GM19043 (cell line): ENCODE measurements at regions not wholly inside any gene's neighbourhood (a gene's known extent, or its start where the extent isn't known, plus 50 kb on each side); places are given as distances from the start of the nearest gene placed in this dataset.

Source experiments
- ATAC-seq: cut with Tn5 transposase; IDR thresholded peaks from one replicate; pipeline ENCODE4 v1.9.1; 2021; ENCODE audit warnings: low read depth; ENCODE audit not compliant: unreplicated experiment

GRCh38 chr2:144854596-144854995, 334.7 kb upstream of the ZEB2 start:
- ATAC-seq = no peak

- no peak for ATAC-seq
These were observed 329.7 kb upstream of the ZEB2 start for GRCh38 chr2:144849612-144850011.

- no peak for ATAC-seq
These were observed 328.5 kb upstream of the ZEB2 start for GRCh38 chr2:144848423-144848822.

GRCh38 chr2:144847347-144848080, 327.6 kb upstream of the ZEB2 start:
- no peak for ATAC-seq

DNA sequence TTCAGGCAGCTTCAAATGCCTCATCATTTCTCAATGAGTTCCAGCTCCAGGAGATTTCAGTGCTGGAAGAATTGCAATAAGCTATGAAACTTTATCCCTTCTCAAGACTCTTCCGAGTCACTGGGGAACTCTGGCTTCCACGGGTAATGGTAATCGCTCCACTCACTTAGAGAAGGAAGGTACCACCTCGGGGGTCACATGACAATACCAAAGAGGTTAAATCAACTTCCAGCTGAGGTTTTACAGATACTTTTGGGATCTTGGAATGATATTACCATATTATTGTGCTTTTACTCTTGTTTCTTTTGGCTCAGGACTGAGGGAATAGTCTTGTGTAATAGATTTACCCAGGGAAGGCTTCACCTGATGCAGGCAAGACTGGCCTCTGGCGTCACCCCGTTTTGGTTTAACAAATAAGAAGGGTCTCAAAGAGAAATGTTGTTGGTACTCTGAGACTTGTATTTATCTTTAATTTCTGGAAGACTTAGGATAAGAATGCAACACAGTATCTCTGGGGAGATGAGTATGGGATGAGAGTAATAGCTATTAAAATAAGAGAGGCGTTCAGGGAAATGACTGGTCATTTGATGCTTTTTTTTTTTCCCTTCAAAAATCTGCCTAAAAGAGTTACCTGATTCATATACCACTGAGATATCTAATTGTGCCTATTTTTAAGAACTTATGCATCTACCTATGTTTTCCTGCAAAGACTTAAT, 316.9 kb upstream of the ZEB2 start:
- ATAC-seq = no peak

DNA sequence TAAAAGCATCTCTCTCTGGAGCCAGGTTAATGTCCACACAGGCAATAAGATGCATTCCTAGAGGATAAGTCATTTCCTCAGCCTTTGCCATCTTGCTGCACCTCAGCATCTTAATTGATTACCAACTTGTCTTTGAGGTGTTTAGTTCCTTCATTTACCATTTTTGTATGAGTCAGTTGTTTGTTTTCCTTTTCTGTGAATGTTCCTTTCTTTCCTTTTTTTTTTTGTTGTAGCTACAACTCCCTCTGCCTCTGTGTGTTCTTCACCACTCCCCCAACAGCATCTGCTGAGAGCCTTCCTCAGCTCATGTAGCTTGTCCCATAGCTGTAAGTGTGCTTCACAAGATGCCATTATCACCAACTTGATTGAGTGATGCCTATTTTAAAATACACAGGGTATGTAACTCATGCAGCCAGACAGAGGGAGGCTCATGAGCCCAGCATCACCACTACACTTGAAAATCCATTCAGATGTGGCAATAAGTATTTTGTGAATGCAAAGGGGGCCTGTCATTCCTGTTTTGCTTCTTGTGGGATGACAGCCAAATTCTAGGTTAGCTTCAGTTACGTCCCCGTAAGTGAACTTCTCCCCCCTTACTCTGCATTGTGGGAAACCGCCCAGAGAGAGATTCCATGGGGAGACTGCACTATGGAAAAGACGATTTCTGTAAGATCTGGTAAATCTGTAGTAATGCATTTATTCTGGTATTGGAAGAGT, 315.9 kb upstream of the ZEB2 start:
- ATAC-seq = no peak

DNA sequence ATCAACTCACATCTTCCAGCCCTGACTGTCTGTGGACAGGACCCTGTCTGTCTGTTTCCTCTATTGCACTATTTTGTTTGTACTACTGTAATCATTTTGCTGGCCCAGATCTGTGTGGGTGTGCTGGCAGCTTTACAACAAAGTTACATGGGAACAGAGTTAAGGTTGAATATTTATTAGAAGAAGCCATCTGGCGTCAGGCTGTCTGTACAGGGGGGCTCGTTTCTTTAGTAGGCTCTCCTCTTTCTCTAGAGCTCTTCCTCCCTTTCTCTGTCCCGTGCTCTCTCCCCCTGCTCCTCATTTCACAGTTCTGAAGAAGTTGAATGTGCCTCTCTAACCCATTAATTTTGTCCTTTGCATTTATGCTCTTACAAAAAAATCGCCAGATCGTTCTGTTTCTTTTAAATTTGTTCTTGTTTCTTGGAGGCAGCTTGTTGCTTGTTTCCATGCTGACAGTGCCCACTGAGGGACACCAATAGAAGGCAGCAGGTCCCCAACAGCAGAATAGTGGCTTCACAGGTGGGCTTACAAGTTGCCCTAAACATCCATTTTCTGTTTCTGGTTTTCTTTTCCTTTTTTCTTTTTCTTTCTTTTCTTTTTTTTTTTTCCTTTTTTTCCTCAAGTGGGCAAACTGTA, 315.2 kb upstream of the ZEB2 start:
- ATAC-seq = no peak

DNA sequence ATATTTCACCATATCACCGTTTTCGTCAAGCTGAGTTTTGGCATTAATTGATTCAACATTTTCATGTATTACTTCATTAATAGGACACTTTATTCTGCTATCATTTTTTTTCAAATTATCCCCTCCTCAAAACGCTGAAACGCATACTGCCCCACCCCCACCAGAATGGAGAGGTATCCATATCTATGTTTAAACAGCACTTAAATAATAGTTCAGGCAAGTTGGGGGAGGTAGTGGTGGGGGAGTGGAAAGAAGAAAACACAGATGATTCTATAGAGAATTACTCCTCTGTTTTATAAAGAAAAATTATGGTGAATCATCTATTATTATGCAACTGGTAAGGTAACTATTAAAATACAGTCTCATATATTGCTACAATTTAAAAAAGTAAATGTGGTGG, 314.4 kb upstream of the ZEB2 start:
- ATAC-seq = no peak

DNA sequence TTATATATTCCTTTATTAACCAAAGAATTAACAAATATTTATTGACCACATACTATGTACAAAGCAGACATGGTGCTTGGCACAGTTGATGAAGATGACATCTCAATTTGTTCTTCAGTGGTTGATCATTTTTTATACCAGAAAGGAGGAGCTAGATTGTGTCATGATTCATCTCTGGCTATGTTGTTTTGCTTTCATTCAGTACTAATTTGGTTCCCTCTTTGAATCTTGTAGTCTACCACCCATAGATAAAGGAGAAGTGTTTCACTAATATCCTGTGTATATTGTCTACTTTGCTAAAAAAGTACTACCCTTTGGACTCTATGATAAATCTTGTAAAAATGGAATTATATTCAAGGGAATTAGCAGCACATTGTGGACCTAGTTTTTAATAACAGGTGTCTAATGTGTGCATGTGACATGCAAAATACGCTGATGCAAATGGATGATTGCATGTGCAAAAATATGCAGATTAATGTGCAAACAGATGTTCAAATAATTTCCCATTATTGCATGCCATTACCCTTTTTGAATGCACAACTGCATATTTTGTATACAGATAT, 313.2 kb upstream of the ZEB2 start:
- ATAC-seq = no peak

DNA sequence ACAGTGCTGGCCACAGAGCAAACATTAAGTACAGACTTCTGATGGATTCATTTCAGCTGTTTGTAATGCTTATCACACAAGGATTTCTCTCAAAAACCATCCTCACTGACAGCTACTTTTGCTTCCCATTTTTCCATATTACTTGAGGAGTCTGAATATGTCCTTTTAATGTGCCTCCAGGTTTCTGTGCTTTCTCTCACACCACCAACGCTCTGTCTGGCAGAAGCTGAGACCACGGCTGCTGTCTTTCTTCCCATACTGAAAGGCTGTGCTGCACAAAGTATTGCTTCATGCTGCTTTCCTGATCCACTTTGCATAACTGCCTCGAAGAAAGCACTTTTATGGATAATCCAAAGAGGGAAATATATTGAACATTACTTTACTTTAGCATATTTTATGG, 312.1 kb upstream of the ZEB2 start:
- ATAC-seq = no peak

GRCh38 chr2:144830543-144830942, 310.6 kb upstream of the ZEB2 start:
- ATAC-seq = no peak

- no peak for ATAC-seq
These were observed 307.5 kb upstream of the ZEB2 start for GRCh38 chr2:144827404-144827803.

DNA sequence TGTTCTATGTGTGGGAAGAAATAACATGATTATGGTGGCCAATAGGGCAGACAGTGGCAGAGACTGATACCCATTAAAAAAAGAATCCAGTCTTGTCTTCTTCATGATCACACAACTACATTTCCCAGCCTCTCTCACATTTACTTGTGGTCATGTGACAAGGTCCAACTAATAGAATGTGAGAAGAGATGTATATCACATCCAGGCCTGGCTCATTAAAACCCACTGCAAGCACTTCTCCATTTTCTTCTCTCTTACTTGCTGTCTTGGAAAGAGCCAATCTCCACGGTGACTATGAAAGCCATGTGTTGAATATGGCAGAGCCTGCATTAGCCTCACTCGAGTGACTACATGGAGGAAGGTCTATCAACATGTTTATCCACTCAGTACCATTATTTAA, 306.2 kb upstream of the ZEB2 start:
- no peak for ATAC-seq

GRCh38 chr2:144825331-144826020, 305.6 kb upstream of the ZEB2 start:
- no peak for ATAC-seq

- ATAC-seq = no peak
These were observed 304.6 kb upstream of the ZEB2 start for GRCh38 chr2:144824306-144825080.

- ATAC-seq = no peak
These were observed 303.0 kb upstream of the ZEB2 start for GRCh38 chr2:144822966-144823365.

- no peak for ATAC-seq
These were observed 292.4 kb upstream of the ZEB2 start for GRCh38 chr2:144812288-144812687.

- no peak for ATAC-seq
These were observed 281.8 kb upstream of the ZEB2 start for GRCh38 chr2:144801766-144802165.

DNA sequence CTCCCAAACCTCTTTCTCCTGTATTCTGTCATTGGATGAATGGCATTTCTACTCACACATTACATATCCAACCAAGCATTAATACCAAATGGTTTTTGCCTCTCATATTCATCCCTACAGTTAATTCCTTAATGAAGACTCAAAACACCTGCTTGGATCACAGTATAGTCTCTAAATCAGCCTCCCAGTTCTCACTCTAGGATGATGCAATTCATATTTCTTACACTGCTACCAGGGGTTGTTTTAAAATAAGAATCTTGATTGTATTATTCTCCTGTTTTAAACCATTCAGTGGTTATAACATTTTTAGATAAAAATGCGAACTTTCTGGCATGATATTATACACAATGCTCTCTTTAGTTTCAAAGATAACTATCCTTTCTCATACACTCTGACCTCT, 281.4 kb upstream of the ZEB2 start:
- no peak for ATAC-seq

GRCh38 chr2:144798989-144799388, 279.1 kb upstream of the ZEB2 start:
- ATAC-seq = no peak
